ENCODE measurements at regions not wholly inside any gene's neighbourhood (a gene's known extent, or its start where the extent isn't known, plus 50 kb on each side); places are given as distances from the start of the nearest gene placed in this dataset.
"Not testable (repeated sequence)": the region's sequence is repeated elsewhere in the genome, so short reads cannot be mapped to it uniquely, and the experiment has no call there.

- WGBS, 2 donors: 64 to 77% methylated on average over 3 of the region's 3 CpGs
Measured at GRCh38 chr10:61020420-61021158, 76.6 kb upstream of the RHOBTB1 start.

GRCh38 chr10:61018146-61018545 lies 74.2 kb upstream of the RHOBTB1 start:
- no peaks in the 10 kb centered on the region for H3K4me1 ChIP-seq (ENCODE audit: control insufficient read depth in 2 of 2, insufficient read depth in 2 of 2, low read length in 1 of 2)
- H3K4me3 ChIP-seq (ENCODE audit: low read depth in 1 of 2, low read length in 2 of 2): no peak overlapping the region
- no peaks in the 10 kb centered on the region for H3K27me3 ChIP-seq (ENCODE audit: control insufficient read depth in 1 of 2, insufficient read depth in 2 of 2, low read length in 2 of 2)
- H3K36me3 ChIP-seq (ENCODE audit: control insufficient read depth in 2 of 2, insufficient read depth in 2 of 2, low read length in 1 of 2): no peaks in the 10 kb centered on the region
- no peaks in the 10 kb centered on the region for H3K9me3 ChIP-seq (ENCODE audit: control insufficient read depth in 2 of 2, insufficient read depth in 1 of 2, low read depth in 1 of 2, low read length in 1 of 2)
- H3K27ac ChIP-seq (ENCODE audit: low read depth in 2 of 2, low read length in 1 of 2): no peak overlapping the region

More at GRCh38 chr10:61020420-61021158, 76.6 kb upstream of the RHOBTB1 start:
- Histone ChIP-seq H3K4me1 (ENCODE audit: control insufficient read depth in 2 of 2, insufficient read depth in 2 of 2, low read length in 1 of 2) (no peaks in the 10 kb centered on the region), H3K27ac (ENCODE audit: low read depth in 2 of 2, low read length in 1 of 2) (no peak overlapping the region), H3K27me3 (ENCODE audit: control insufficient read depth in 1 of 2, insufficient read depth in 2 of 2, low read length in 2 of 2) (no peaks in the 10 kb centered on the region), H3K4me3 (ENCODE audit: low read depth in 1 of 2, low read length in 2 of 2) (no peak overlapping the region), H3K9me3 (ENCODE audit: control insufficient read depth in 2 of 2, insufficient read depth in 1 of 2, low read depth in 1 of 2, low read length in 1 of 2) (no peaks in the 10 kb centered on the region), H3K36me3 (ENCODE audit: control insufficient read depth in 2 of 2, insufficient read depth in 2 of 2, low read length in 1 of 2) (no peaks in the 10 kb centered on the region)

- Histone ChIP-seq H3K36me3 (ENCODE audit: control insufficient read depth in 2 of 2, insufficient read depth in 2 of 2, low read length in 1 of 2) (no peaks in the 10 kb centered on the region), H3K9me3 (ENCODE audit: control insufficient read depth in 2 of 2, insufficient read depth in 1 of 2, low read depth in 1 of 2, low read length in 1 of 2) (no peaks in the 10 kb centered on the region), H3K4me1 (ENCODE audit: control insufficient read depth in 2 of 2, insufficient read depth in 2 of 2, low read length in 1 of 2) (no peaks in the 10 kb centered on the region), H3K27ac (ENCODE audit: low read depth in 2 of 2, low read length in 1 of 2) (no peak overlapping the region), H3K4me3 (ENCODE audit: low read depth in 1 of 2, low read length in 2 of 2) (no peak overlapping the region), H3K27me3 (ENCODE audit: control insufficient read depth in 1 of 2, insufficient read depth in 2 of 2, low read length in 2 of 2) (no peaks in the 10 kb centered on the region)
- 83 to 89% methylated on average over 1 of the region's 1 CpG for WGBS, 2 donors
Measured at GRCh38 chr10:61016630-61017029, 72.6 kb upstream of the RHOBTB1 start.

- Histone ChIP-seq H3K9me3 (ENCODE audit: control insufficient read depth in 2 of 2, insufficient read depth in 1 of 2, low read depth in 1 of 2, low read length in 1 of 2) (no peaks in the 10 kb centered on the region), H3K4me3 (ENCODE audit: low read depth in 1 of 2, low read length in 2 of 2) (no peak overlapping the region), H3K27ac (ENCODE audit: low read depth in 2 of 2, low read length in 1 of 2) (no peak overlapping the region), H3K36me3 (ENCODE audit: control insufficient read depth in 2 of 2, insufficient read depth in 2 of 2, low read length in 1 of 2) (no peaks in the 10 kb centered on the region), H3K27me3 (ENCODE audit: control insufficient read depth in 1 of 2, insufficient read depth in 2 of 2, low read length in 2 of 2) (no peaks in the 10 kb centered on the region), H3K4me1 (ENCODE audit: control insufficient read depth in 2 of 2, insufficient read depth in 2 of 2, low read length in 1 of 2) (no peaks in the 10 kb centered on the region)
- WGBS, 2 donors: 55 to 69% methylated on average over 2 of the region's 2 CpGs
Measured at GRCh38 chr10:61016007-61016406, 72.0 kb upstream of the RHOBTB1 start.

- Histone ChIP-seq H3K27ac (ENCODE audit: low read depth in 2 of 2, low read length in 1 of 2) (no peak overlapping the region), H3K36me3 (ENCODE audit: control insufficient read depth in 2 of 2, insufficient read depth in 2 of 2, low read length in 1 of 2) (no peaks in the 10 kb centered on the region), H3K4me1 (ENCODE audit: control insufficient read depth in 2 of 2, insufficient read depth in 2 of 2, low read length in 1 of 2) (no peaks in the 10 kb centered on the region), H3K9me3 (ENCODE audit: control insufficient read depth in 2 of 2, insufficient read depth in 1 of 2, low read depth in 1 of 2, low read length in 1 of 2) (no peaks in the 10 kb centered on the region), H3K27me3 (ENCODE audit: control insufficient read depth in 1 of 2, insufficient read depth in 2 of 2, low read length in 2 of 2) (no peaks in the 10 kb centered on the region), H3K4me3 (ENCODE audit: low read depth in 1 of 2, low read length in 2 of 2) (no peak overlapping the region)
- WGBS, 2 donors: 78 to 88% methylated on average over 1 of the region's 1 CpG
Measured at GRCh38 chr10:61010863-61011262, 66.9 kb upstream of the RHOBTB1 start.

- not testable (repeated sequence) for H3K27me3 ChIP-seq (ENCODE audit: control insufficient read depth in 1 of 2, insufficient read depth in 2 of 2, low read length in 2 of 2); H3K9me3 ChIP-seq (ENCODE audit: control insufficient read depth in 2 of 2, insufficient read depth in 1 of 2, low read depth in 1 of 2, low read length in 1 of 2); H3K4me3 ChIP-seq (ENCODE audit: low read depth in 1 of 2, low read length in 2 of 2); H3K36me3 ChIP-seq (ENCODE audit: control insufficient read depth in 2 of 2, insufficient read depth in 2 of 2, low read length in 1 of 2); H3K4me1 ChIP-seq (ENCODE audit: control insufficient read depth in 2 of 2, insufficient read depth in 2 of 2, low read length in 1 of 2); H3K27ac ChIP-seq (ENCODE audit: low read depth in 2 of 2, low read length in 1 of 2)
- 95 to 98% methylated on average over 3 of the region's 3 CpGs for WGBS, 2 donors
Measured at GRCh38 chr10:61003069-61003468, 59.1 kb upstream of the RHOBTB1 start.

- WGBS, 2 donors: 34 to 39% methylated on average over 18 of the region's 18 CpGs
Measured at GRCh38 chr10:61001731-61002122, 57.7 kb upstream of the RHOBTB1 start.

GRCh38 chr10:61000769-61001730 lies 57.1 kb upstream of the RHOBTB1 start:
- H3K27ac ChIP-seq (ENCODE audit: low read depth in 2 of 2, low read length in 1 of 2): no peak overlapping the region
- H3K4me3 ChIP-seq (ENCODE audit: low read depth in 1 of 2, low read length in 2 of 2): peak overlapping the region; percentile 24 to 49
- no peaks in the 10 kb centered on the region for H3K36me3 ChIP-seq (ENCODE audit: control insufficient read depth in 2 of 2, insufficient read depth in 2 of 2, low read length in 1 of 2)
- H3K4me1 ChIP-seq (ENCODE audit: control insufficient read depth in 2 of 2, insufficient read depth in 2 of 2, low read length in 1 of 2): no peaks in the 10 kb centered on the region
- no peaks in the 10 kb centered on the region for H3K27me3 ChIP-seq (ENCODE audit: control insufficient read depth in 1 of 2, insufficient read depth in 2 of 2, low read length in 2 of 2)
- no peaks in the 10 kb centered on the region for H3K9me3 ChIP-seq (ENCODE audit: control insufficient read depth in 2 of 2, insufficient read depth in 1 of 2, low read depth in 1 of 2, low read length in 1 of 2)
- WGBS, 2 donors: 4% methylated on average over 46 to 78 of the region's 78 CpGs

More at GRCh38 chr10:61001731-61002122, 57.7 kb upstream of the RHOBTB1 start:
- Histone ChIP-seq H3K27ac (ENCODE audit: low read depth in 2 of 2, low read length in 1 of 2) (no peak overlapping the region), H3K9me3 (ENCODE audit: control insufficient read depth in 2 of 2, insufficient read depth in 1 of 2, low read depth in 1 of 2, low read length in 1 of 2) (no peaks in the 10 kb centered on the region), H3K36me3 (ENCODE audit: control insufficient read depth in 2 of 2, insufficient read depth in 2 of 2, low read length in 1 of 2) (no peaks in the 10 kb centered on the region), H3K27me3 (ENCODE audit: control insufficient read depth in 1 of 2, insufficient read depth in 2 of 2, low read length in 2 of 2) (no peaks in the 10 kb centered on the region), H3K4me1 (ENCODE audit: control insufficient read depth in 2 of 2, insufficient read depth in 2 of 2, low read length in 1 of 2) (no peaks in the 10 kb centered on the region), H3K4me3 (ENCODE audit: low read depth in 1 of 2, low read length in 2 of 2) (peak overlapping the region; percentile 24 to 49)

GRCh38 chr10:60998932-60999331 lies 54.9 kb upstream of the RHOBTB1 start:
- WGBS, 2 donors: 58% methylated on average over 4 of the region's 4 CpGs
- Histone ChIP-seq H3K27ac (ENCODE audit: low read depth in 2 of 2, low read length in 1 of 2) (no peak overlapping the region), H3K4me3 (ENCODE audit: low read depth in 1 of 2, low read length in 2 of 2) (no peak overlapping the region)

More at GRCh38 chr10:60998932-60999331, 54.9 kb upstream of the RHOBTB1 start:
- H3K9me3 ChIP-seq (ENCODE audit: control insufficient read depth in 2 of 2, insufficient read depth in 1 of 2, low read depth in 1 of 2, low read length in 1 of 2): no peaks in the 10 kb centered on the region
- H3K36me3 ChIP-seq (ENCODE audit: control insufficient read depth in 2 of 2, insufficient read depth in 2 of 2, low read length in 1 of 2): no peaks in the 10 kb centered on the region
- H3K4me1 ChIP-seq (ENCODE audit: control insufficient read depth in 2 of 2, insufficient read depth in 2 of 2, low read length in 1 of 2): no peaks in the 10 kb centered on the region
- no peaks in the 10 kb centered on the region for H3K27me3 ChIP-seq (ENCODE audit: control insufficient read depth in 1 of 2, insufficient read depth in 2 of 2, low read length in 2 of 2)
